ENCODE measurements at regions not wholly inside any gene's neighbourhood (a gene's known extent, or its start where the extent isn't known, plus 50 kb on each side); places are given as distances from the start of the nearest gene placed in this dataset.

DNA sequence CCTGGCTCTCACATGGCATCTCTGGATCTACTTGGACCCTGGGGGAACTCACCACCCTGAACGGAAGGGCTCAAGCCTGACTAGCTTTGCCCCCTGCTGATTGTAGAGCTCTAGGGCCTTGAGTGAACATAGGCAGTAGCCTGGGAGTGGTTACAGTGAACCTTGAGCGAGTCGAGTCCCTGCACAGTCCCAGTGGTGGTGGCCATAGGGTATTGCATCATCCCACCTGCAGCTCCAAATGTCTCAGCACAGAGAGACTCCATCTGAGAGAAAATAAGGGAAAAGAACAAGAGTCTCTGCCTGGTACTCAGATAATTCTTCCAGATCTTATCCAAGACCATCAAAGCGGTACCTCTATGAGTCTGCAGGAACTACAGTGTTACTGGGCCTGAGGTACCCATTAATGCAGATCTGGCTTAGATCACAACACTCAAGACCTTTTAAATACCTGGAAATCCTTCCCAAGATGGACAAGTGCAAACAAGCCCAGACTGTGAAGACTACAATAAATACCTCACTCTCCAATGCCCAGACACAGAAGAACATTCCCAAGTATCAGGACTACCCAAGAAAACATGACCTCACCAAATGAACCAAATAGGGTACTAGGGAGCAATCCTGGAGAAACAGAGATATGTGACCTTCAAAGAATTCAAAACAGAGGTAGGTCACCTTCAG, 167.5 kb upstream of the TET2 start:
- TF ChIP-seq, protein P1, sequence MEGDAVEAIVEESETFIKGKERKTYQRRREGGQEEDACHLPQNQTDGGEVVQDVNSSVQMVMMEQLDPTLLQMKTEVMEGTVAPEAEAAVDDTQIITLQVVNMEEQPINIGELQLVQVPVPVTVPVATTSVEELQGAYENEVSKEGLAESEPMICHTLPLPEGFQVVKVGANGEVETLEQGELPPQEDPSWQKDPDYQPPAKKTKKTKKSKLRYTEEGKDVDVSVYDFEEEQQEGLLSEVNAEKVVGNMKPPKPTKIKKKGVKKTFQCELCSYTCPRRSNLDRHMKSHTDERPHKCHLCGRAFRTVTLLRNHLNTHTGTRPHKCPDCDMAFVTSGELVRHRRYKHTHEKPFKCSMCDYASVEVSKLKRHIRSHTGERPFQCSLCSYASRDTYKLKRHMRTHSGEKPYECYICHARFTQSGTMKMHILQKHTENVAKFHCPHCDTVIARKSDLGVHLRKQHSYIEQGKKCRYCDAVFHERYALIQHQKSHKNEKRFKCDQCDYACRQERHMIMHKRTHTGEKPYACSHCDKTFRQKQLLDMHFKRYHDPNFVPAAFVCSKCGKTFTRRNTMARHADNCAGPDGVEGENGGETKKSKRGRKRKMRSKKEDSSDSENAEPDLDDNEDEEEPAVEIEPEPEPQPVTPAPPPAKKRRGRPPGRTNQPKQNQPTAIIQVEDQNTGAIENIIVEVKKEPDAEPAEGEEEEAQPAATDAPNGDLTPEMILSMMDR (IDR thresholded peaks at IDR 0.05; ENCODE audit: borderline replicate concordance, extremely low read depth, low read length, poor library complexity, severe bottlenecking): no peak
- TF ChIP-seq EZH2 (IDR thresholded peaks at IDR 0.05; ENCODE audit: borderline replicate concordance, low read depth, low read length, severe bottlenecking): no peak

Data from DND-41 (cell line).